ENCODE measurements at regions not wholly inside any gene's neighbourhood (a gene's known extent, or its start where the extent isn't known, plus 50 kb on each side); places are given as distances from the start of the nearest gene placed in this dataset.
"Not testable (repeated sequence)": the region's sequence is repeated elsewhere in the genome, so short reads cannot be mapped to it uniquely, and the experiment has no call there.

GRCh38 chr5:177941386-177941785, 54.7 kb downstream of the PROP1 start:
- 84% methylated on average over 5 of the region's 5 CpGs for WGBS
- not testable (repeated sequence) for H3K4me1 ChIP-seq; DNase-seq (ENCODE audit: low spot score in 2 of 2); H3K4me3 ChIP-seq; H3K27me3 ChIP-seq; H3K27ac ChIP-seq; H3K36me3 ChIP-seq; H3K9me3 ChIP-seq

- WGBS = 4% methylated on average over 42 of the region's 79 CpGs
- peak overlapping the region; percentile 49 for H3K4me3 ChIP-seq
- not testable (repeated sequence) for H3K9me3 ChIP-seq; H3K36me3 ChIP-seq; H3K27ac ChIP-seq; DNase-seq (ENCODE audit: low spot score in 2 of 2); H3K4me1 ChIP-seq; H3K27me3 ChIP-seq
Observed at GRCh38 chr5:177939246-177940171, 56.5 kb downstream of the PROP1 start.

- H3K27ac ChIP-seq; H3K36me3 ChIP-seq; H3K9me3 ChIP-seq; H3K4me1 ChIP-seq; DNase-seq (ENCODE audit: low spot score in 2 of 2); H3K27me3 ChIP-seq: not testable (repeated sequence)
- peak overlapping the region; percentile 49 for H3K4me3 ChIP-seq
- whole genome bisulfite sequencing = 43% methylated on average over 3 of the region's 7 CpGs
Observed at GRCh38 chr5:177938767-177939166, 57.3 kb downstream of the PROP1 start.

GRCh38 chr5:177934233-177934632, 61.8 kb downstream of the PROP1 start:
- not testable (repeated sequence) for H3K27me3 ChIP-seq; H3K36me3 ChIP-seq; H3K4me1 ChIP-seq; H3K4me3 ChIP-seq; H3K27ac ChIP-seq; DNase-seq (ENCODE audit: low spot score in 2 of 2); H3K9me3 ChIP-seq

GRCh38 chr5:177930269-177931022, 65.6 kb downstream of the PROP1 start:
- DNase-seq (ENCODE audit: low spot score in 2 of 2); H3K36me3 ChIP-seq; H3K27ac ChIP-seq; H3K4me1 ChIP-seq; H3K4me3 ChIP-seq; H3K9me3 ChIP-seq; H3K27me3 ChIP-seq: not testable (repeated sequence)
- WGBS = 43% methylated on average over 11 of the region's 19 CpGs

GRCh38 chr5:177929618-177930017, 66.4 kb downstream of the PROP1 start:
- H3K9me3 ChIP-seq; H3K27me3 ChIP-seq; H3K4me1 ChIP-seq; DNase-seq (ENCODE audit: low spot score in 2 of 2); H3K27ac ChIP-seq; H3K4me3 ChIP-seq; H3K36me3 ChIP-seq: not testable (repeated sequence)
- WGBS = 96% methylated on average over 3 of the region's 9 CpGs

- not testable (repeated sequence) for H3K36me3 ChIP-seq; H3K27me3 ChIP-seq; DNase-seq (ENCODE audit: low spot score in 2 of 2); H3K9me3 ChIP-seq; H3K4me3 ChIP-seq; H3K4me1 ChIP-seq; H3K27ac ChIP-seq
- WGBS = no CpG with 5 or more reads among the region's 4 CpGs
Observed at GRCh38 chr5:177927500-177927899, 68.5 kb downstream of the PROP1 start.

- not testable (repeated sequence) for H3K4me3 ChIP-seq; H3K36me3 ChIP-seq; H3K4me1 ChIP-seq; H3K9me3 ChIP-seq; H3K27ac ChIP-seq; H3K27me3 ChIP-seq; DNase-seq (ENCODE audit: low spot score in 2 of 2)
- WGBS = no CpG with 5 or more reads among the region's 11 CpGs
Observed at GRCh38 chr5:177924577-177924976, 71.5 kb downstream of the PROP1 start.

- H3K4me1 ChIP-seq; H3K27me3 ChIP-seq; H3K9me3 ChIP-seq; H3K27ac ChIP-seq; DNase-seq (ENCODE audit: low spot score in 2 of 2); H3K4me3 ChIP-seq; H3K36me3 ChIP-seq: not testable (repeated sequence)
- 37% methylated on average over 3 of the region's 4 CpGs for WGBS
Observed at GRCh38 chr5:177923837-177924236, 72.2 kb downstream of the PROP1 start.

GRCh38 chr5:177923189-177923588, 72.9 kb downstream of the PROP1 start:
- not testable (repeated sequence) for H3K27ac ChIP-seq; H3K27me3 ChIP-seq; H3K4me1 ChIP-seq; H3K4me3 ChIP-seq; H3K36me3 ChIP-seq; H3K9me3 ChIP-seq; DNase-seq (ENCODE audit: low spot score in 2 of 2)
- WGBS = 63% methylated on average over 2 of the region's 5 CpGs

GRCh38 chr5:177909261-177909660, 86.8 kb downstream of the PROP1 start:
- not testable (repeated sequence) for H3K27me3 ChIP-seq; DNase-seq (ENCODE audit: low spot score in 2 of 2); H3K4me3 ChIP-seq; H3K27ac ChIP-seq; H3K4me1 ChIP-seq; H3K36me3 ChIP-seq; H3K9me3 ChIP-seq
- 31% methylated on average over 2 of the region's 2 CpGs for WGBS

- H3K27me3 ChIP-seq; H3K36me3 ChIP-seq; H3K27ac ChIP-seq; DNase-seq (ENCODE audit: low spot score in 2 of 2); H3K4me3 ChIP-seq; H3K4me1 ChIP-seq; H3K9me3 ChIP-seq: not testable (repeated sequence)
- no CpG with 5 or more reads among the region's 3 CpGs for WGBS
Observed at GRCh38 chr5:177902806-177903205, 93.2 kb downstream of the PROP1 start.

- H3K27ac ChIP-seq; H3K27me3 ChIP-seq; H3K4me3 ChIP-seq; DNase-seq (ENCODE audit: low spot score in 2 of 2); H3K9me3 ChIP-seq; H3K36me3 ChIP-seq; H3K4me1 ChIP-seq: not testable (repeated sequence)
- no CpG with 5 or more reads among the region's 6 CpGs for WGBS
Observed at GRCh38 chr5:177900066-177900465, 96.0 kb downstream of the PROP1 start.

- H3K36me3 ChIP-seq; DNase-seq (ENCODE audit: low spot score in 2 of 2); H3K27me3 ChIP-seq; H3K27ac ChIP-seq; H3K4me1 ChIP-seq; H3K9me3 ChIP-seq; H3K4me3 ChIP-seq: not testable (repeated sequence)
- WGBS = no CpG with 5 or more reads among the region's 9 CpGs
Observed at GRCh38 chr5:177894681-177895453, 101.2 kb downstream of the PROP1 start.
